IPS DF 6.9 (cell line): ENCODE measurements at regions not wholly inside any gene's neighbourhood (a gene's known extent, or its start where the extent isn't known, plus 50 kb on each side); places are given as distances from the start of the nearest gene placed in this dataset.
"Not testable (repeated sequence)": the region's sequence is repeated elsewhere in the genome, so short reads cannot be mapped to it uniquely, and the experiment has no call there.

Experiments used
- DNase-seq: peaks from one replicate; pipeline ENCODE4 v3.0.0-alpha.2; 2013; ENCODE audit warnings: low read depth, low spot score
- H3K27ac ChIP-seq: one replicate; pipeline ENCODE4 v1.5.1; 2013; ENCODE audit warnings: low read length, control low read depth
- H3K27me3 ChIP-seq: 2 replicates; pipeline ENCODE4 v1.6.1; 2013; ENCODE audit warnings: mild to moderate bottlenecking, low read length; ENCODE audit not compliant: control insufficient read depth, insufficient read depth
- H3K36me3 ChIP-seq: 2 replicates; pipeline ENCODE4 v1.6.1; 2013; ENCODE audit warnings: low read length; ENCODE audit not compliant: control insufficient read depth, insufficient read depth
- H3K4me1 ChIP-seq: 2 replicates; pipeline ENCODE4 v1.6.1; 2013; ENCODE audit warnings: low read length; ENCODE audit not compliant: control insufficient read depth, insufficient read depth
- H3K4me3 ChIP-seq: 2 replicates; pipeline ENCODE4 v1.5.1; 2013; ENCODE audit warnings: mild to moderate bottlenecking, low read length
- H3K9me3 ChIP-seq: 2 replicates; pipeline ENCODE4 v1.6.1; 2013; ENCODE audit warnings: low read length, inconsistent platforms; ENCODE audit not compliant: control insufficient read depth, insufficient read depth
- WGBS: extraction: QIAGEN DNeasy Blood & Tissue Kit; methylation state at CpG from one replicate; pipeline ENCODE4 v1.1.7; 2013; ENCODE audit warnings: mixed read lengths, missing lambda C conversion rate; ENCODE audit not compliant: insufficient read length, insufficient coverage; 5-methylcytosine and 5-hydroxymethylcytosine counted together

- Histone ChIP-seq H3K4me3 (no peak overlapping the region), H3K27ac (no peak overlapping the region)
- no peak for DNase-seq
These were observed 1416.1 kb downstream of the RPA4 start for GRCh38 chrX:98299785-98300184.

DNA sequence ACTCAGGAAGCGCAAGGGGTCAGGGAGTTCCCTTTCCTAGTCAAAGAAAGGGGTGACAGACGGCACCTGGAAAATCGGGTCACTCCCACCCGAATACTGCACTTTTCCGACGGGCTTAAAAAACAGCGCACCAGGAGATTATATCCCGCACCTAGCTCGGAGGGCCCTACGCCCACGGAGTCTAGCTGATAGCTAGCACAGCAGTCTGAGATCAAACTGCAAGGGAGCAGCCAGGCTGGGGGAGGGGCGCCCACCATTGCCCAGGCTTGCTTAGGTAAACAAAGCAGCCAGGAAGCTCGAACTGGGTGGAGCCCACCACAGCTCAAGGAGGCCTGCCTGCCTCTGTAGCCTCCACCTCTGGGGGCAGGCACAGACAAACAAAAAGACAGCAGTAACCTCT, 1416.8 kb downstream of the RPA4 start:
- H3K9me3 ChIP-seq, H3K27me3 ChIP-seq, DNase-seq, H3K27ac ChIP-seq, H3K36me3 ChIP-seq, H3K4me3 ChIP-seq, H3K4me1 ChIP-seq: not testable (repeated sequence)
- WGBS, result no CpG with 5 or more reads among the region's 13 CpGs

More at GRCh38 chrX:98299785-98300184, 1416.1 kb downstream of the RPA4 start:
- H3K4me1 ChIP-seq, result no peaks in the 10 kb centered on the region
- no peaks in the 10 kb centered on the region for H3K27me3 ChIP-seq
- no peaks in the 10 kb centered on the region for H3K9me3 ChIP-seq
- H3K36me3 ChIP-seq, result no peaks in the 10 kb centered on the region

- H3K4me3 ChIP-seq, result no peak overlapping the region
- H3K27me3 ChIP-seq, result no peaks in the 10 kb centered on the region
- no CpG with 5 or more reads among the region's 2 CpGs for WGBS
- H3K9me3 ChIP-seq, result no peaks in the 10 kb centered on the region
- DNase-seq, result no peak
- no peaks in the 10 kb centered on the region for H3K36me3 ChIP-seq
- no peak overlapping the region for H3K27ac ChIP-seq
- no peaks in the 10 kb centered on the region for H3K4me1 ChIP-seq
These were observed 1447.7 kb downstream of the RPA4 start for GRCh38 chrX:98331407-98331806.

DNA sequence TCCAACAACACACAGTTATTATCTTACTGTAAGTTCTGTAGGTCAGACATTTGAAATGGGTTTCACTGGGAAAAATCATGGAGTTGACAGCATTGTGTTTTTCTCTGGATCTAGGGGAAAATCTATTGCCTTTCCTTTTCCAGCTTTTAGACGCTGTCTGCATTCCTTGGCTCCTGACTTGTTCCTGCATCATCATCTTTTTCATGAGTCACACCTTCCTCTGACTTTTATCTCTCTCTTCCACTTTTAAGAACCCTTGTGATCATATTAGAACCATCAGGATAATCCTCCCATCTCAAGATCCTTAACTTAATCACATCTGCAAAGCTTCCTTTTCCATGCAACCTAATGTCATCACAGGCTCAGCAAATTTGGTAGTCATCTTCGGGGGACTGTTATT, 1454.8 kb downstream of the RPA4 start:
- Histone ChIP-seq H3K4me3 (no peak overlapping the region), H3K27ac (no peak overlapping the region), H3K4me1 (no peaks in the 10 kb centered on the region), H3K9me3 (no peaks in the 10 kb centered on the region), H3K27me3 (no peaks in the 10 kb centered on the region), H3K36me3 (no peaks in the 10 kb centered on the region)
- no peak for DNase-seq
- no CpG with 5 or more reads among the region's 2 CpGs for WGBS

- Histone ChIP-seq H3K4me1 (no peaks in the 10 kb centered on the region), H3K36me3 (no peaks in the 10 kb centered on the region), H3K27ac (no peak overlapping the region), H3K27me3 (no peaks in the 10 kb centered on the region), H3K4me3 (no peak overlapping the region), H3K9me3 (no peaks in the 10 kb centered on the region)
- DNase-seq, result no peak
These were observed 1467.2 kb downstream of the RPA4 start for GRCh38 chrX:98350940-98351339.

GRCh38 chrX:98357146-98357545, 1473.4 kb downstream of the RPA4 start:
- Histone ChIP-seq H3K27ac (no peak overlapping the region), H3K9me3 (no peaks in the 10 kb centered on the region), H3K4me3 (no peak overlapping the region), H3K27me3 (no peaks in the 10 kb centered on the region), H3K4me1 (no peaks in the 10 kb centered on the region), H3K36me3 (no peaks in the 10 kb centered on the region)
- DNase-seq, result no peak

GRCh38 chrX:98362630-98363029, 1478.9 kb downstream of the RPA4 start:
- Histone ChIP-seq H3K27ac (no peak overlapping the region), H3K4me3 (no peak overlapping the region), H3K27me3 (no peaks in the 10 kb centered on the region), H3K9me3 (no peaks in the 10 kb centered on the region), H3K36me3 (no peaks in the 10 kb centered on the region), H3K4me1 (no peaks in the 10 kb centered on the region)
- no peak for DNase-seq

DNA sequence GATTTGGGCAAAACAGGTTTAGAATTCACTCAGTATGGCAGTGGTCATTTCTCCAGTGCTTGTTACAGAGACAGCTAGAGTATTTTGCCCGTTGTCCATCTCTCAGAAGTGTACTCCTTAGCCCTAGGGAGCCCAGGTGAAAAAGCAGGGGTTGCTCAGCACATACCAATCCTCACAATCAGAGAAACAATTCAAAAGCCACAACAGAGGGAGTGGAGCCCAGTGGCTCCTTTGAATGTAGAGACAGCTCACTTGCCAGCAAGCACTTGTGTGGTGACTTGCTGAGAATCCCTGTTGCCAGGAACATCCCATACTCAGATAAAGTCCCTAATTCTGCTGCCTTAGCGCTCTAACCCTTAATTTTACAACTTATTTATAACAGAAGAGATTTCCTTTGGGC, 1488.3 kb downstream of the RPA4 start:
- Histone ChIP-seq H3K36me3 (no peaks in the 10 kb centered on the region), H3K9me3 (no peaks in the 10 kb centered on the region; the same call in 1 of the 2 replicates), H3K4me1 (no peaks in the 10 kb centered on the region), H3K4me3 (no peak overlapping the region), H3K27me3 (no peaks in the 10 kb centered on the region), H3K27ac (no peak overlapping the region)
- WGBS, result no CpG with 5 or more reads among the region's 2 CpGs
- no peak for DNase-seq

DNA sequence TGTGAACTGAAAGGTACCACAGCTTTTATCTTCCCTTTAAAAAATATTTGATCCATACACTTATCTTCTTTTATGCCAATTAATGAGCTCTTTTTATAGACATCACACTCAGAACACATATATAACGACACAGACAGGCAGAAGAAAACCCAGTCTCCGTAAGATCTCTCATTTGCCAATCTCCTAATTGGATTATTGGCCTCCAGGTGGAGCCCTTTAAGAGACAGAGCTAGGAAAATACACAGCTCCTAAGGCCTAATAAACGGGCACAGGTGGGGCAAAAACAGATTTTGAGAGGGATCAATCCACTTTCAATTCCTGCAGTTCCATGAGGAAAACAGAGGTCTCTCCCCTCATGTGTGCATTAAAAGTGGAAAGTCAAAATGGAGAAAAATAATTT, 1495.4 kb downstream of the RPA4 start:
- H3K27ac ChIP-seq, result no peak overlapping the region
- no peaks in the 10 kb centered on the region for H3K36me3 ChIP-seq
- no peak for DNase-seq
- no peaks in the 10 kb centered on the region for H3K27me3 ChIP-seq
- no CpG with 5 or more reads among the region's 3 CpGs for WGBS
- H3K9me3 ChIP-seq, result no peaks in the 10 kb centered on the region; the same call in 1 of the 2 replicates
- no peak overlapping the region for H3K4me3 ChIP-seq
- H3K4me1 ChIP-seq, result no peaks in the 10 kb centered on the region

DNA sequence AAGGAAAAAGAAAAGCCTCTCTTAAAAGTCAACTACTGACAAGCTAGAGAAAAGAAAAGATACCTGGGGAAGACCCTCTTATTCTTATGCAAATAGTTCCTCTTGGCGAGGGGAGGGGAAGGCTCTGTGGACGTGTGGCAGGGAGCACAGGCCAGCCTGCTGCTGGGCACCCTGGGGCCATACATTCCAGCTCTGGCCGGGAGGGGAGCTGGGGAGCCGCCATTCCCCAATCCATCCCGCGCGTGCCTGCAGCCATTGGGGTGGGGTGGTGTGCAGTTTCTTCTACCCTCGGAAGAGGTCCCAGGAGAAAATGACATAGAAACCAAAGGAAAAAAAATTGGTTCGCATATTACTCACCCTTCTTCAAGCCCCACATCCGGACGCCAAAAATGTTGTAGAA, 1496.4 kb downstream of the RPA4 start:
- Histone ChIP-seq H3K27ac (no peak overlapping the region), H3K27me3 (no peaks in the 10 kb centered on the region), H3K4me3 (no peak overlapping the region), H3K4me1 (no peaks in the 10 kb centered on the region), H3K9me3 (no peaks in the 10 kb centered on the region; the same call in 1 of the 2 replicates), H3K36me3 (no peaks in the 10 kb centered on the region)
- WGBS, result no CpG with 5 or more reads among the region's 11 CpGs
- peak; percentile 7 for DNase-seq

GRCh38 chrX:98380556-98380955, 1496.8 kb downstream of the RPA4 start:
- Histone ChIP-seq H3K36me3 (no peaks in the 10 kb centered on the region), H3K4me3 (no peak overlapping the region), H3K27ac (no peak overlapping the region), H3K9me3 (no peaks in the 10 kb centered on the region; the same call in 1 of the 2 replicates), H3K27me3 (no peaks in the 10 kb centered on the region), H3K4me1 (no peaks in the 10 kb centered on the region)
- DNase-seq, result no peak
- no CpG with 5 or more reads among the region's 10 CpGs for WGBS
